Bronchial epithelial cell (primary cell): ENCODE measurements at regions not wholly inside any gene's neighbourhood (a gene's known extent, or its start where the extent isn't known, plus 50 kb on each side); places are given as distances from the start of the nearest gene placed in this dataset.

Experiments used
- DNase-seq: peaks from one replicate; pipeline ENCODE4 v3.0.0-alpha.2; 2010; ENCODE audit warnings: low read depth
- FAIRE-seq: peaks from 2 replicates; lab custom pipeline; 2011; peaks lifted over from hg19 to GRCh38; lab: Jason Lieb, UNC
- H3K27me3 ChIP-seq: 2 replicates; pipeline ENCODE4 v1.5.1; 2011; ENCODE audit warnings: low read length; ENCODE audit not compliant: control insufficient read depth, insufficient read depth
- H3K36me3 ChIP-seq: 2 replicates; pipeline ENCODE4 v1.5.1; 2011; ENCODE audit warnings: low read length; ENCODE audit not compliant: control insufficient read depth, insufficient read depth
- H3K4me3 ChIP-seq: 2 replicates; pipeline ENCODE4 v1.5.1; 2011; ENCODE audit warnings: mild to moderate bottlenecking, low read depth, low read length, control low read depth
- CTCF ChIP-seq: IDR thresholded peaks from 2 replicates; pipeline ENCODE4 v1.5.1; 2011; ENCODE audit warnings: mild to moderate bottlenecking, moderate library complexity, low read length, control low read depth, inconsistent platforms; ENCODE audit not compliant: insufficient read depth, severe bottlenecking

DNA sequence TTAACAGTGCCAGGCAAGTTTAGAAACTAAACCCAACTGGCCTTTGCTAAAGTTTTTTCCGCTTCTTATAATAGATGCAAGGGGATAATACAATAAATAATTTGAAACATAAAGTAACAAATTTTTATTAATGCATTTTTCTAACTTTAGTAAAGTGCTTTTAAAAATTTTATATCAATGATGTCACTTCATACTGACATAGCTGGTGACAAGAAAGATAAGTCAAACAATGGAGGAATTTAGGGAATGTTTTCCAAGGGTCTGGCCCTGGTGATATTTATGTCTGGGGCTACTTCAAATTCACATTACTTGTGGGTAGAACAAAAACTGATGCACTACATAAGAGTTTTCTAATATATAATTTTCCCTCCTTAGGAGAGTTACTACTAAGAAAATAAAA is 61.2 kb upstream of the CBLN2 start:
- no peak for TF ChIP-seq CTCF
- Histone ChIP-seq H3K4me3 (no peak overlapping the region), H3K27me3 (no peaks in the 10 kb centered on the region), H3K36me3 (no peaks in the 10 kb centered on the region)
- FAIRE-seq (no peak), DNase-seq (no peak)

DNA sequence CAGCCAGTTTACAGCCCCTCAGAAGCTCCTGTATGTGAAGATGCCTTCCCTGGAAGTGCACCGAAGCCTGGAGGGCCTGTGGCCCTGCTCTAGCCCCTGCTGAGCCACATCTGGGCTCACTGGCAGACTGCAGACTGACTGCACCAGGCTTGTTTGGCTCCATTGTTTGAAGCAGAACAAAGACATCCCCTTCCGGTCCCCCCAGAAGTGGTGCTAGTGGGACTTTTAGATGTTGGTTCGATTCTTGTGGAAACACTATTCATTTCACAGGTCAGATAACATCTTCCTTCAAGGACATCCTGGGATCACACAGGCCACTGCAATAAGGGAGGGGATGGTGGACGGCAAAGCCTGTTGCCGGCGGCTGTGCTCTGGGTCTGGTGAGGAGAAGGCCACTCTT is 57.8 kb upstream of the CBLN2 start:
- FAIRE-seq (no peak), DNase-seq (no peak)
- H3K36me3 ChIP-seq: no peaks in the 10 kb centered on the region
- no peak overlapping the region for H3K4me3 ChIP-seq
- no peak for TF ChIP-seq CTCF
- no peaks in the 10 kb centered on the region for H3K27me3 ChIP-seq

- no peak overlapping the region for H3K4me3 ChIP-seq
- DNase-seq (no peak), FAIRE-seq (no peak)
- no peaks in the 10 kb centered on the region for H3K27me3 ChIP-seq
- no peaks in the 10 kb centered on the region for H3K36me3 ChIP-seq
- no peak for TF ChIP-seq CTCF
Measured at GRCh38 chr18:72601481-72601880, 57.3 kb upstream of the CBLN2 start.
